HG03060 (cell line): ENCODE measurements at regions not wholly inside any gene's neighbourhood (a gene's known extent, or its start where the extent isn't known, plus 50 kb on each side); places are given as distances from the start of the nearest gene placed in this dataset.
"Not testable (repeated sequence)": the region's sequence is repeated elsewhere in the genome, so short reads cannot be mapped to it uniquely, and the experiment has no call there.

Source experiments
- ATAC-seq: cut with Tn5 transposase; IDR thresholded peaks from one replicate; pipeline ENCODE4 v1.9.1; 2021; ENCODE audit warnings: low read depth, moderate number of reproducible peaks; ENCODE audit not compliant: unreplicated experiment

- no peak for ATAC-seq
Measured at GRCh38 chr10:120047926-120048325, 155.4 kb downstream of the SEC23IP start.

GRCh38 chr10:120048391-120048790 is 155.9 kb downstream of the SEC23IP start:
- ATAC-seq, result no peak

- no peak for ATAC-seq
Measured at GRCh38 chr10:120051671-120052070, 159.1 kb downstream of the SEC23IP start.

- ATAC-seq, result no peak
Measured at GRCh38 chr10:120052964-120053702, 160.6 kb downstream of the SEC23IP start.

GRCh38 chr10:120059790-120060189 is 167.3 kb downstream of the SEC23IP start:
- ATAC-seq, result not testable (repeated sequence)

- no peak for ATAC-seq
Measured at GRCh38 chr10:120067427-120067826, 174.9 kb downstream of the SEC23IP start.

GRCh38 chr10:120069700-120070099 is 177.2 kb downstream of the SEC23IP start:
- ATAC-seq, result no peak

- ATAC-seq, result no peak
Measured at GRCh38 chr10:120075349-120075748, 182.8 kb downstream of the SEC23IP start.

- ATAC-seq, result no peak
Measured at GRCh38 chr10:120076996-120077706, 184.6 kb downstream of the SEC23IP start.

- no peak for ATAC-seq
Measured at GRCh38 chr10:120077707-120078492, 185.4 kb downstream of the SEC23IP start.

- no peak for ATAC-seq
Measured at GRCh38 chr10:120085096-120085796, 192.7 kb downstream of the SEC23IP start.

GRCh38 chr10:120086066-120086465 is 193.5 kb downstream of the SEC23IP start:
- no peak for ATAC-seq

- no peak for ATAC-seq
Measured at GRCh38 chr10:120087109-120087508, 194.6 kb downstream of the SEC23IP start.

- no peak for ATAC-seq
Measured at GRCh38 chr10:120095875-120096274, 203.3 kb downstream of the SEC23IP start.

- no peak for ATAC-seq
Measured at GRCh38 chr10:120097766-120098165, 205.2 kb downstream of the SEC23IP start.

GRCh38 chr10:120098232-120098930 is 205.9 kb downstream of the SEC23IP start:
- no peak for ATAC-seq

GRCh38 chr10:120103738-120104560 is 211.4 kb downstream of the SEC23IP start:
- ATAC-seq, result no peak

- no peak for ATAC-seq
Measured at GRCh38 chr10:120105001-120105400, 212.5 kb downstream of the SEC23IP start.

GRCh38 chr10:120105492-120105891 is 213.0 kb downstream of the SEC23IP start:
- ATAC-seq, result no peak
